Suprapubic skin (tissue), 3 donors: ENCODE measurements at regions not wholly inside any gene's neighbourhood (a gene's known extent, or its start where the extent isn't known, plus 50 kb on each side); places are given as distances from the start of the nearest gene placed in this dataset.

Experiments used
- EP300 ChIP-seq: sonication (generic); formaldehyde crosslinking; IDR thresholded peaks from one replicate; pipeline ENCODE4 v1.6.1; 2017; ENCODE audit warnings: antibody characterized with exemption
- POLR2A ChIP-seq, 2 donors: fragments of 450-650 bp; IDR thresholded peaks; one replicate each; pipeline ENCODE4 v1.6.1; 2017; ENCODE audit warnings: antibody characterized with exemption in 2 of 2, mild to moderate bottlenecking in 2 of 2, moderate library complexity in 2 of 2
- TF ChIP-seq, protein P1 (sequence below), 2 donors: fragments of 200-600 bp in 1 of 2; fragments of 450-650 bp in 1 of 2; sonication (generic) in 1 of 2; IDR thresholded peaks; one replicate each; pipeline ENCODE4 v1.5.1; 2016 to 2019; ENCODE audit warnings: antibody characterized with exemption in 2 of 2, mild to moderate bottlenecking in 1 of 2, moderate library complexity in 1 of 2

DNA sequence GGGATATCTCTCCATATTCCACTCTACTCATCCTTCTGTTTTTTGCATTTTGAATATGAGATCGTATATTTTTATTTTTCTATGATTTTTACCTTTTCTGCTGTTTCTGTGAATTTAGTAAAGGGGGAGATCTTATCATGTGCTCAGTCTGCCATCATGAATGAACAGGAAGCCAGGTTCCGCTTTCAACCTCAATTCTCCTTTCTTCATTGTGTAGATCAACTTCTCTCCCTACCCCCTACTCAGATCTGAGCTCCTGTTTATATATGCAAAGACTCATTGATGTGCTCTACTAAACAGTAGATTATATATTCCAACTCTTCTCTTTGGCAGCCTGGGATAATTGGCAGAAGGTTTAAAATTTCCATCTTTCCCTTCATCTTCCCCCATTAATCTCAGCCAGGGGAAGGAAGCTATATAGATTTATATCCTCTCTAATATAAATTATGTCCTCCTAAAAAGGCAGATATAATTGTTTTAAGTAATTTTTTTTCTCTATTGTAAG is 336.7 kb upstream of the PLET1 start:
- TF ChIP-seq POLR2A (IDR thresholded peaks at IDR 0.05) (no peak), EP300 (no peak)
- TF ChIP-seq, protein P1, sequence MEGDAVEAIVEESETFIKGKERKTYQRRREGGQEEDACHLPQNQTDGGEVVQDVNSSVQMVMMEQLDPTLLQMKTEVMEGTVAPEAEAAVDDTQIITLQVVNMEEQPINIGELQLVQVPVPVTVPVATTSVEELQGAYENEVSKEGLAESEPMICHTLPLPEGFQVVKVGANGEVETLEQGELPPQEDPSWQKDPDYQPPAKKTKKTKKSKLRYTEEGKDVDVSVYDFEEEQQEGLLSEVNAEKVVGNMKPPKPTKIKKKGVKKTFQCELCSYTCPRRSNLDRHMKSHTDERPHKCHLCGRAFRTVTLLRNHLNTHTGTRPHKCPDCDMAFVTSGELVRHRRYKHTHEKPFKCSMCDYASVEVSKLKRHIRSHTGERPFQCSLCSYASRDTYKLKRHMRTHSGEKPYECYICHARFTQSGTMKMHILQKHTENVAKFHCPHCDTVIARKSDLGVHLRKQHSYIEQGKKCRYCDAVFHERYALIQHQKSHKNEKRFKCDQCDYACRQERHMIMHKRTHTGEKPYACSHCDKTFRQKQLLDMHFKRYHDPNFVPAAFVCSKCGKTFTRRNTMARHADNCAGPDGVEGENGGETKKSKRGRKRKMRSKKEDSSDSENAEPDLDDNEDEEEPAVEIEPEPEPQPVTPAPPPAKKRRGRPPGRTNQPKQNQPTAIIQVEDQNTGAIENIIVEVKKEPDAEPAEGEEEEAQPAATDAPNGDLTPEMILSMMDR (IDR thresholded peaks at IDR 0.05), result no peak
